Liver (tissue), 3 donors: ENCODE measurements at regions not wholly inside any gene's neighbourhood (a gene's known extent, or its start where the extent isn't known, plus 50 kb on each side); places are given as distances from the start of the nearest gene placed in this dataset.

ENCODE experiments used
- CTCF ChIP-seq: fragments of 150-350 bp; IDR thresholded peaks from 2 replicates; pipeline ENCODE4 v1.5.1; 2017; ENCODE audit warnings: improper control_type of control experiment, low read depth, low read length; ENCODE audit not compliant: missing input control
- EGR1 ChIP-seq, 2 donors: IDR thresholded peaks; 2 replicates each; pipeline ENCODE4 v1.6.1; 2016 to 2018; ENCODE audit warnings: antibody characterized with exemption in 2 of 2, low read depth in 2 of 2
- FOXA1 ChIP-seq: IDR thresholded peaks from 2 replicates; pipeline ENCODE4 v1.6.1; 2016; ENCODE audit warnings: antibody characterized with exemption
- GABPA ChIP-seq, 2 donors: IDR thresholded peaks in 1 of 2; conservative IDR thresholded peaks in 1 of 2; 2 replicates each; pipeline ENCODE4 v1.6.1; 2016; ENCODE audit warnings: antibody characterized with exemption in 2 of 2, mild to moderate bottlenecking in 1 of 2, moderate library complexity in 1 of 2
- JUND ChIP-seq, 2 donors: IDR thresholded peaks; 2 replicates each; pipeline ENCODE4 v1.6.1; 2016; ENCODE audit warnings: antibody characterized with exemption in 2 of 2
- NR2F2 ChIP-seq: IDR thresholded peaks from 2 replicates; pipeline ENCODE4 v1.6.1; 2016; ENCODE audit warnings: antibody characterized with exemption
- RAD21 ChIP-seq, 2 donors: IDR thresholded peaks; 2 replicates each; pipeline ENCODE4 v1.6.1; 2016; ENCODE audit warnings: antibody characterized with exemption in 2 of 2, mild to moderate bottlenecking in 2 of 2
- RXRA ChIP-seq, 2 donors: IDR thresholded peaks; 2 replicates each; pipeline ENCODE4 v1.6.1; 2017 to 2018; ENCODE audit warnings: antibody characterized with exemption in 2 of 2, mild to moderate bottlenecking in 1 of 2
- SP1 ChIP-seq: IDR thresholded peaks from 2 replicates; pipeline ENCODE4 v1.6.1; 2018; ENCODE audit warnings: antibody characterized with exemption, mild to moderate bottlenecking
- TAF1 ChIP-seq: conservative IDR thresholded peaks from 2 replicates; pipeline ENCODE4 v1.6.1; 2016; ENCODE audit warnings: antibody characterized with exemption, mild to moderate bottlenecking
- YY1 ChIP-seq: IDR thresholded peaks from 2 replicates; pipeline ENCODE4 v1.6.1; 2016; ENCODE audit warnings: antibody characterized with exemption, mild to moderate bottlenecking
- ZBTB33 ChIP-seq: IDR thresholded peaks from 2 replicates; pipeline ENCODE4 v1.6.1; 2016; ENCODE audit warnings: antibody characterized with exemption
- TF ChIP-seq, protein P1 (sequence below): IDR thresholded peaks from 2 replicates; pipeline ENCODE4 v1.6.1; 2016; ENCODE audit warnings: antibody characterized with exemption, mild to moderate bottlenecking
- TF ChIP-seq, protein P2 (sequence below): IDR thresholded peaks from 2 replicates; pipeline ENCODE4 v1.6.1; 2016; ENCODE audit warnings: antibody characterized with exemption
- donor health status: healthy.
- donor health status: healthy.

- no peak for TF ChIP-seq TAF1
- no peak for TF ChIP-seq CTCF
- TF ChIP-seq, protein P1, sequence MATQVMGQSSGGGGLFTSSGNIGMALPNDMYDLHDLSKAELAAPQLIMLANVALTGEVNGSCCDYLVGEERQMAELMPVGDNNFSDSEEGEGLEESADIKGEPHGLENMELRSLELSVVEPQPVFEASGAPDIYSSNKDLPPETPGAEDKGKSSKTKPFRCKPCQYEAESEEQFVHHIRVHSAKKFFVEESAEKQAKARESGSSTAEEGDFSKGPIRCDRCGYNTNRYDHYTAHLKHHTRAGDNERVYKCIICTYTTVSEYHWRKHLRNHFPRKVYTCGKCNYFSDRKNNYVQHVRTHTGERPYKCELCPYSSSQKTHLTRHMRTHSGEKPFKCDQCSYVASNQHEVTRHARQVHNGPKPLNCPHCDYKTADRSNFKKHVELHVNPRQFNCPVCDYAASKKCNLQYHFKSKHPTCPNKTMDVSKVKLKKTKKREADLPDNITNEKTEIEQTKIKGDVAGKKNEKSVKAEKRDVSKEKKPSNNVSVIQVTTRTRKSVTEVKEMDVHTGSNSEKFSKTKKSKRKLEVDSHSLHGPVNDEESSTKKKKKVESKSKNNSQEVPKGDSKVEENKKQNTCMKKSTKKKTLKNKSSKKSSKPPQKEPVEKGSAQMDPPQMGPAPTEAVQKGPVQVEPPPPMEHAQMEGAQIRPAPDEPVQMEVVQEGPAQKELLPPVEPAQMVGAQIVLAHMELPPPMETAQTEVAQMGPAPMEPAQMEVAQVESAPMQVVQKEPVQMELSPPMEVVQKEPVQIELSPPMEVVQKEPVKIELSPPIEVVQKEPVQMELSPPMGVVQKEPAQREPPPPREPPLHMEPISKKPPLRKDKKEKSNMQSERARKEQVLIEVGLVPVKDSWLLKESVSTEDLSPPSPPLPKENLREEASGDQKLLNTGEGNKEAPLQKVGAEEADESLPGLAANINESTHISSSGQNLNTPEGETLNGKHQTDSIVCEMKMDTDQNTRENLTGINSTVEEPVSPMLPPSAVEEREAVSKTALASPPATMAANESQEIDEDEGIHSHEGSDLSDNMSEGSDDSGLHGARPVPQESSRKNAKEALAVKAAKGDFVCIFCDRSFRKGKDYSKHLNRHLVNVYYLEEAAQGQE, result no peak
- TF ChIP-seq EGR1 (IDR thresholded peaks at IDR 0.05; ENCODE audit: low read depth in 2 of 2), result no peak
- no peak for TF ChIP-seq JUND (IDR thresholded peaks at IDR 0.05)
- no peak for TF ChIP-seq SP1
- TF ChIP-seq RAD21 (IDR thresholded peaks at IDR 0.05), result no peak
- TF ChIP-seq, protein P2, sequence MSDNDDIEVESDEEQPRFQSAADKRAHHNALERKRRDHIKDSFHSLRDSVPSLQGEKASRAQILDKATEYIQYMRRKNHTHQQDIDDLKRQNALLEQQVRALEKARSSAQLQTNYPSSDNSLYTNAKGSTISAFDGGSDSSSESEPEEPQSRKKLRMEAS, result no peak
- TF ChIP-seq YY1, result no peak
- TF ChIP-seq ZBTB33, result no peak
- TF ChIP-seq GABPA (IDR thresholded peaks at IDR 0.05 in 1 of 2, conservative IDR thresholded peaks at IDR 0.05 in 1 of 2), result no peak
- no peak for TF ChIP-seq FOXA1
- no peak for TF ChIP-seq NR2F2
- no peak for TF ChIP-seq RXRA (IDR thresholded peaks at IDR 0.05)
These were observed 351.7 kb upstream of the CDH7 start for GRCh38 chr18:65399091-65399490.
